Epidermal melanocyte (primary cell): ENCODE measurements at regions not wholly inside any gene's neighbourhood (a gene's known extent, or its start where the extent isn't known, plus 50 kb on each side); places are given as distances from the start of the nearest gene placed in this dataset.

ENCODE experiments used
- DNase-seq: peaks from one replicate; pipeline ENCODE4 v3.0.0; 2011; ENCODE audit warnings: low spot score; ENCODE audit not compliant: insufficient read length

DNA sequence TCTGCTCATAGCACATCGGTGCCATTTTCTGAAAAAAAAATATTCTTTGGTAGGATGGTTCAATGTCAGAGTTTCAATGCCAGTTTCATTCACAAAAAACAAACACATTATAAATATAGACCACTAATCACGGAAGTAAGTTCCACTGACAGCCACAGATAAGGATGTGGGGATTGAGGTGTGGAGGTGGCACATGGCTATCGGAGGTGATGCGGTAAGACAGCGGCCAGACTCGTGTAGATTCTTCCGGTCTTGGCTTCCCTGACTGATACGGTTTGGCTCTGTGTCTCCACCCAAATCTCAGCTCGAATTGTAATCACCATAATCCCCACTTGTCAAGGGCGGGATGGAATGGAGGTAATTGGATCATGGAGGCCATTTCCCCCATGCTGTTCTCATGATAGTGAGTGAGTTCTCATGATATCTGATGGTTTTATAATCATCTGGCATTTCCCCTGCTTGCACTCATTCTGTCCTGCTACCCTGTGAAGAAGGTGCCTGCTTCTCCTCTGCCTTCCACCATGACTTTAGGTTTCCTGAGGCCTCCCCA is 693.4 kb downstream of the VRK1 start:
- DNase-seq: no peak

DNA sequence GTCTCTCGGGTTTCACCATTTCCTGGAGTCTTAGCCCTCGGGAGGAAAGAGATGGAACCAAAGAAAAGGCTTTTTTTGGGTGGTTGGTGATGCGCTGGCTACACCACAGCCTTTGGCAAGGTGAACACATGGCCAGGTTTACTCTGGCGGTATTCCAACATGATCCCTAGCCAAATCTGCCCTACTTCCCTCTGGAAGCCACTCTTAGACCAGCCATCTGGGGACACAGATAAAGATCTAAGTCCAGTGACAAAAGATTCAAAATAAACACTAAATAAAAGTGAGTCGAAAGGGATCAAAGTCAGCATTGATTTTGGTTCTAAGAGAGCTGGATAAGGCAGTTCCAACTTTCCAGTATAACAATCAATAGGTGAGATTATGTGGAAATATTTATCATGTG is 694.5 kb downstream of the VRK1 start:
- DNase-seq: no peak

DNA sequence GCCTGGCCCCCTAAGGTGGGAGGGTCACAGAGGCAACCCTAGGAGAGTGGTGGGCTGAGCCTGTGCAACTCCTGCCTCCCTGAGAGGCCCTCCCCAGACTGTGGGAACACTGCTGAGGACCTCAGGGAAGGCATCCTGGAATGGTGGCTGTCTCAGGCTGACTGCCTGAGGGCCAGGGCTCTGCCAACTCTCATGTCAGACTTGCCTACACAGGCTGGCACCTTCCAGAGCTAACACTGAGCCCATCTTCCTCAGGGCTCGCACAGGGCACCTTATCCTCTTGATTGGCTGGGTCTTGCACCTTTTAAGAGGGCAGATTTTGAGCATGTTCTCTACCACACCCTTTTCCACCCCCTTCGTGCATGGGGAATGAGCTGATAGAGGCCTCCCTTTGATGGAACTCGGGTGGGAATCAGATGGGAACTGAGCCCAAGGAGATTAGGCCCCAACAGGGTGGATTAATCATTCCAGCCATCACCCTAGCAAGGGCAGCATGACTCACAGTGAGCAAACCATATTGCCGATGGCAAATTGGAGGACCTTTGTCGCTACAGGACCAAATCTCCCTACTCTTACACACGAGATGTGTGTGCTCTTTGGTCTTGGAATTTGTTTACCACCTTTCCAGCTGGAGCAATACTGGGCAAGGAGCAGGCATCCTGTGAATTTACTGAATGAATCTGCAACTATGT is 702.8 kb downstream of the VRK1 start:
- DNase-seq: no peak

DNA sequence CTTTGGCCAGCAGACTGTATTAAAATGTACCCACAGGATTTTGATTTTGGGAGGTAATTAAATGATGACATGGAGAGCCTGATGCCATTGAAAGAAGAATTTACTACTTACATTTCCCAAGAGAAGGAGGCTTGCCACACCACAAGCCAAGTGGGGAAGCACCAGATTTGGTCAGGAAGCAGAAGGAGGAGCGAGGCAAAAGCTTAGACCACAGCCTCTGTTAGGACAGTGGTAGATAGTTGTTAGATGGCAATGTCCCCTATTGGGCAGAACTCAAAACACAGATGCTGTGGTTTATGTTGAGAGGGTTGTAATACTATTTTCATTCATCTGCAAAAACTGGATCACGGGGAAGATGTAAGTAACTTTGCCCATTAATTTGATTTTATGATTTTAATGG is 709.4 kb downstream of the VRK1 start:
- no peak for DNase-seq

DNA sequence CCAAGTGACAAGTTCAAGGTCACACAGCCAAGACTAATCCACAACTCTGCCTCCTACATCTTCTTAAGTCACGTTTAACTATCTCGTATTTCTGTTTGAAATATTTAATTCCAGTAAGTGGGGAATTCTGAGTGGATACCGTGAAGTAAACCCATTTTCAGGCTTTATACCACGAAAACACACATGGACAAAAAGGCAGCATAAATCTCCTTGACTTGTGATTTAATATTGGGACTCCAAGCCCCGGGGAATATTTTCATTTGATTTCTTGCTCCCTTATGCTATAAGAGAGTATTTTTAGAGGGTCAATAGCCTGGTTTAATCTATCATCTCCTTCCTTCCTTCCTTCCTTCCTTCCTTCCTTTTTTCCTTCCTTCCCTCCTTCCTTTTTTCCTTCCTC is 716.7 kb downstream of the VRK1 start:
- DNase-seq: no peak

DNA sequence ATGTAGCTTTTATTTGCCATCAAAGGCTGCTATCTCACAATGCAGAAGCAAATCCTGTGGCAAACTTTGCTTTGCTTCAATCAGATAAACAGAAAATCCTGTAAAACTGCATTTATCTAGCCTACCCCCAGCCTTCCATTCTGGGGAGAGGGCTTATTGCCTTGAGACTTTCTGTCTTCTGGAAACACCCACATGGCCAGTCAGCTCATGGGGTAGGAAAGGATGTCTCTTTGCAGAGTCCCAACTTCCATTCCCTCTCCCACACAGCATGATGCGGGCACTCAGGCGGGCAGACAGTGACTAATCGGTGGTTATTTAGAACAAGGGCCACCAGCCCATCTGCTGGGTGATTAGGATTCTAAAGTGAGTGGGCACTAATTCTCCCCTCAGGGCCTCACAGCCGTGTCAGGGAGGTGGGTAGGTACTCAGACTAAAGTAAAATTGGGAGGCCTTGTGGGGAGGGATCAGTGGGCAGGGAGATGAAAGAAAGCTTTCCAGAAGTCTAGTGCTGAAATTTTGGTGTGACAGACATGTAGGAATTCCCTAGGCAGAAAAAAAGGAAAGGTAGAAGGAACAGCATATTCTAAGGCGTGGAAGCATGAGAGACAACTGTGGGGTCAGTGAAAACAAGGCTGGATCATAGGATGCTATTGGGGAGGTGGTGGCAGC is 720.5 kb downstream of the VRK1 start:
- DNase-seq: no peak

DNA sequence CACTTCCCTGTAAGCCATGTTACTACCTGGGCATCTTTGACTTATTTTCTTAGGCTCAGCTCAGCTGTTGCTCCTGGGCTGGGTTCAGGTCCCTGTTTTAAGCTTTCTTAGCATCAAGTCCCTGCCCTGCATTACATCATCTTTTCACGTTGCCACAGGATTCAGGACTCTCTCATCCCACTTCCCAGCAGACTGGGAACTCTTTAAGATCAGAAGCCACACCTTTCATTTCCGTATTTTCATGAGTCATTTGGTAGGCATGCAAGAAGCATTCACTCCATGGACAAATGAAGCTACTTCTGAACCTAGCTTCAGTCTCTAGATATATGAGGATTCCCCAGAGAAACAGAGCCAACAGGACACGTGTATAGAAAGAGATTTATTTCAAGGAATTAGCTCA is 726.8 kb downstream of the VRK1 start:
- no peak for DNase-seq

DNA sequence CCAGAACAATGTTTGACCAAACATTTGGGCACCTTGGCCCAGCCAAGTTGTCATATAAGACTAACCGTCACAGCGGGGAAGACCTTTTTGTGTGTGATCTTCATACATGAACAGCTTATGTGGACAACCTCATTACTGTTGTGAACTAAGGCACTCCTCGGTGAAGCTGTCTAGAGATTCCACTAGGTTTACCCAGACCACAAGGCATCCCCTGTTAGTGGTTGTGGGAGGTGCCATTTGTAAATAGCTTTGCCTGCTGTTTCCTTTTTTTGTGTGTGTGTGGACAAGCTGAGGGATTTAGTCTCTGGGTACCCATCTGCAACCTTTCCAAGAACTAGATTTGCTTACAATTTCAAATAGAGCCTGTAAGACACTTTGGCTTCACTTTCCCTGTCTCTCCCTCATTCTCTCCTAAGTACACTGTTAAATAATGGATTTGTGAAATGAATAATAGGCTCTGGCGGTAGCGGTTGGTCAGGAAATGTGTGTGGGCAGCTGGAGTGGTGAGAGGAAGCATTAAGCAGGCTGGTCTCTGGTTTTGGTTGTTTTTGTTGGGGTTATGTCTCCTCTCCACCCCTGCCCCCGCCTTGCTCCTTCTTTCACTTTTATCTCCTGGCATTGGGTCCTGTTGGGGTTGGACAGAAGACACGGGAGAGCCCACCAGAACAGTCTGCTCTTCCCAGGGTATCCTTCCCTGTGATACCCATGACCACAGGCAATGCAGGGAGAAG is 727.6 kb downstream of the VRK1 start:
- DNase-seq: no peak

DNA sequence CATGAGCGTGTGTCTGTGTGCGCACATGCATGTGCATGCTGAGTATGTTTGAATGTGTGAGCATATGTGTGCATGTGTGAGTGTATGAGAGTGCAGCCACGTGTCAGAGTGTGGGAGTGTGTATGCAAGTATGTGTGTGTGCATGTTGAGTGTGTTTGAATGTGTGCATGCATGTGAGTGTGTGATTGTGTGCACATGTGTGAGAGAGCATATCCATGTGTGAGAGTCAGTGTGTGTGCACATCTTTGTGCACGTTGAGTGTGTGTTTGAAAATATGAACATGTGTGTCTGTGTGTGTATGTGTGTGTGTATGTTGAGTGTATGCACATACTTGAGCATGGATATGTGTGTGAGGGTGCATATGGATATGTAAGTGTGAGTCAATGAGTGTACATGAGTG is 730.8 kb downstream of the VRK1 start:
- no peak for DNase-seq

DNA sequence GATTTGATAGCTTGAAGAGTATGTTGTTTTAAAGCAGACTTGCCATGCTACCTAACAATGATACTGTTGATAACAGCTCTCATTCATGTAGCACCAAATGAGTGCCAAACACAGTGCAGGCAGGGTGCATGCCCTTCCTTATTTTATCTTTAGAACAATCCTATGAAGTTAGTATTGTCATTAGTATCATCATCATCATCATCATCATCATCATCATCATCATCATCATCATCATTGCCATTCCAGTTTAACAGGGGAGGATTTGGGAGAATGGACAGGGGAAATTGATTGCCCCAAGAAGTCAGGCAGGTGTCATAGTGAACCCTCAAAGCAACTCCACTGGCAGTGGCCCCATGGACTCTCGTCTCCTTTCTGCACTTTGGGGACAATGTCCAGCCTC is 734.9 kb downstream of the VRK1 start:
- DNase-seq: no peak

DNA sequence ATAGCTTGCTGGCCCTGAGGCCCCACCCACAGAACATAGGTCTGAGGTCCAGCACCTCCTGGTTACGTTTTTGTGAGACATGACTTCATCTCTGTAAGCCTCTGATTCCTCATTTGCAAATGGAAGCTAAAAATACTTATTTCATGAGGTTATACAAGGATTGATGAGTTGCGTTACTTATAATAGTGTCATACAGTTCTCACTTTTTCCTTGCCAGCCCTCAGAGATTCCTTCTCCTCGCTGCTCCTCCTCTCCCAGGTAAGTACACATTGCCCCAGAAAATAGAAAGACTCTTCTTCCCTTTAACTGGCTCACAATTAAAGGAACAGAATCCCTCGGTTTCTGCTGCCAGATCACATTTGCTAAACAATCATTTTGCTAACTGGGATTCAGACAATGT is 739.2 kb downstream of the VRK1 start:
- DNase-seq: no peak

DNA sequence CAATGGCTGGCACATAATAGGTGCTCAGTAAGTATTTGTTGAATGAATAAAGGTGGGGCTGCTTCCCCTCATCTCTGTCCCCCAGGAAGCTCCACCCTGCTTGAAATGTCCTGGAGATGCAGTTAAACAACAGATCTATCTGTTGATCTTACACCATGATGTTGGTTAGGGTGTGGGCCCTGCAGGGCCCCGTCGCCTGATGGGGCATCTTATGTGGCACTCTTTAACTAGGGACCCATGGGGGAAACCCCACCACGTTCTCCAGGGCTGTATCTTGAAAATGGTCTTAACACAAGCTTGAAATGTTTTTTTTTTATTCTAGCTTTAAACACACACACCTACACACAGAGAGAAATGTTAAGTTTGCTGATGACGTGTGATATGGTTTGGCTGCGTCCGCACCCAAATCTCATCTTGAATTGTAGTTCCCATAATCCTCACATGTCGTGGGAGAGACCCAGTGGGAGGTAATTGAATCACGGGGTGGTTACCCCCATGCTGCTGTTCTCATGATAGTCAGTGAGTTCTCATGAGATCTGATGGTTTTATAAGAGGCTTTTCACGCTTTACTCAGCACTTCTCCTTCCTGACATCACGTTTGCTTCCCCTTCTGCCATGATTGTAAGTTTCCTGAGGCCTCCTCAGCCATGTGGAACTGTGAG is 741.7 kb downstream of the VRK1 start:
- no peak for DNase-seq

DNA sequence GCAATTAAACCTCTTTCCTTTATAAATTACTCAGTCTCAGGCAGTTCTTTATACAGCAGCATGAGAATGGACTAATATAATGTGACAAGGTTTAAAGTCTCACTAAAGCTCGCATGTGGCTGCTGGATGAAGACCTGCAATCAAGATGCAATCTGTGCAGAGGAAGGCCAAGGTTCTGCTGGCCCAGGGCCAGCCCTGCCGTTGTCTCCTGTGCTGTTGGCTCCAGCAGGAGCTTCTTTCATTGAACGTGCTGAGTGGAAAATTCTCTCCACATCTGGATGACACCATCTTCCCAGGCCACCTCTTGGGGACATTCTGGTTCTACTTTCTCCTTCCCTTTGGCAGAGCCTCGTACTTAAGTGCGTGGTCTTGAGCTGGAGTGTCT is 742.2 kb downstream of the VRK1 start:
- DNase-seq: no peak

DNA sequence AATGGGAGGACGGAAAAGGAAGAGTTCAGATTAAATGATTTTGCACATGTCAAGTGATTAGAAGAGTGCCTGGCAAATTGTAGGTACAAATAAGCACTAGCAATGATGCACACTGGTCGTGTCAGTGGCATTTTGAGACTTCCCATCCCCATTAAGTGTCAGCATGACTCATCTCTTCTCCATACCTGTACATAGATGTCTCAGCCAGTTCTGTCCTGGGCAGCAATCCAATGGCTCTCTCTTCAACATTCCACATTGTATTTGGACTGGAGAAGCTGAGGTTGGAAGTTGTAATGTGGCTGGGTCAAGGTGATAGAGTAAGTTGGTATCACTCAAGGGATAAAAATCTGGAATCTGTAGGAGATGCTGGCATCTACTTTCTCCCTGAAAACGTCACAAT is 742.7 kb downstream of the VRK1 start:
- DNase-seq: no peak

DNA sequence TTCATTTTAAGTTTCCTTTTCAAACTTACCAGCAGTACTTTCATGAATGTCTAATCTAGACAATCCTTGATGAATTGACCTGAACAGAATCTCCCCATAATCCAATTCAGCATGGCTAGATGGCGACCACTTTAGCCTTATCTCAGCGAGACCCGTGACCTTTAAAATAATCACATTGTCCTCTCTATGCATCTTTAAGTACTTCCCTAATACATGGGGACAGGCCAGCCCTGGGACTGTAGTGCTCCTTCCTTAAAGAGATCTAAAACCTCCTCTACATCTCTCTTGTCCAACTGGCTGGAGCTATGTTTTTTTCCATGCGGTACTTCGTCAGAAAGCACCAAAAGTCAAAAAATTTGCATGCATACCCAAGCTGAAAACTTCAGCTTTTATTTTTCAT is 746.0 kb downstream of the VRK1 start:
- no peak for DNase-seq

DNA sequence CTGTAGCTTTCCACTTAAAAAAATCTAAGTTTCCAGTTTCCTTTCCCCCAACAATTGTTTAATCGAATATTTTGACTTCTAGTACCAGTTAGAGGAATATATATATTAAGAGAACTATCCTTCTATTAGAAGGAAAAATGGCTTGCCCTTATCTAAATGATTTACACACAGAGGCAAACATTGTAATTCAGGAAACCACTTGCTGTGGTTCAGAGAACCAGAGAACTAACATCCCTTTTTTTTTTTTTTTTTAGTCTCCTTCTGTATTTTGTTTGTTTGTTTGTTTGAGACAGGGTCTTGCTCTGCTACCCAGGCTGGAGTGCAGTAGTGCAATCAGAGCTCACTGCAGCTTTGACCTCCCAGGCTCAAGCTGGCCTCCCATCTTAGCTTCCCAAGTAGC is 746.6 kb downstream of the VRK1 start:
- no peak for DNase-seq

DNA sequence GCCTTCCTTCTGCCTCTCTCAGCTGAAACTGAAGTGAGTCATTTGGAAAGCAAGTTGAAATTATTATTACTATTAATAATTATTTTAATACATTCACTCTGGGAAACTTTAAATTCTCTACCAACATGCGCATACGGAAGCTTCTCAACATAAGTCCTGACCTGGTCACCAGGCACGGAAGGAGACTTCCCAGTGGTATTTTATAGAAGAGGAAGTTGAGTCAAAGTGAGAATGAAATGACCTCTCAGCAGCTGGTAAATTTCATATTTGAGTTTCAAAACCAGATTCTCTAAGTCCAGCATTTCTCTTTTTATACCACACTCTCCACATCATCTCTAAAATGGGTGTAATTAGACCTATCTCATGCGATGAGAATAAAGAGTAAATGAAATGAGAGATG is 747.4 kb downstream of the VRK1 start:
- no peak for DNase-seq

DNA sequence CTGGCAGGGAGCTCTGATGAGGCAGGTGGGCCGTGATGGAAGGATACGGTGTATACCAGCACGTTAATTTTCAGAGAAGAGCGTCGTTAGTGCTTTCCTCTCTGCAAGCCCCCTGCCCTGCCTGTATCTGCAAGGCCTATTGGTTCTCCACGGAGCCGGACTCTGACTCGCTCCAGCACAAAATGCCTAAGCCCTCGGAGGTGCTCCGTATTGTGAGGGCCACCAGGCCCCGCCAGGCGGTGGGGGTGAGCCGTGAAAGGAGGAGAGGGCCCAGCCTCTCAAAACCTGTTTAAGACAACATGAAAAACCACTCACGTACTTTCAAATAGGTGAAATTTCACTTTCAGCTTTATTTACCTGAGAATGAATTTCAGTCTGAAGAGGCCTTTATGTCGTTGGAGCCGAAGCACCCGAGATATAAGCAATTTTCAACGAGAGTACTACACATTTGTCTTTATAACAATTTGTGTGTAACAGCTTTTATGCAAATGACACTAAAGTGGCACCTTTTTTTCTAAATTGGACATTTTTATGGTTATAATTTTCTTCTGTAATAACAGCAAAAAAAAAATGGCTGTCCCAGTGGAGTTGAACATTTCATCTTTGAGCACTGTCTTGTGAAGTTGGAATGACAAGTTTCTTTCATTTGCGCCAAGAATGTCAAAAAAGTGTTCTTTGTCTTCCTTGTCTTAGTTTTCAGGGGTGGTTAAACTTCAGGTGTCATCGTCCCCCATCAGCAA is 749.5 kb downstream of the VRK1 start:
- DNase-seq: no peak

DNA sequence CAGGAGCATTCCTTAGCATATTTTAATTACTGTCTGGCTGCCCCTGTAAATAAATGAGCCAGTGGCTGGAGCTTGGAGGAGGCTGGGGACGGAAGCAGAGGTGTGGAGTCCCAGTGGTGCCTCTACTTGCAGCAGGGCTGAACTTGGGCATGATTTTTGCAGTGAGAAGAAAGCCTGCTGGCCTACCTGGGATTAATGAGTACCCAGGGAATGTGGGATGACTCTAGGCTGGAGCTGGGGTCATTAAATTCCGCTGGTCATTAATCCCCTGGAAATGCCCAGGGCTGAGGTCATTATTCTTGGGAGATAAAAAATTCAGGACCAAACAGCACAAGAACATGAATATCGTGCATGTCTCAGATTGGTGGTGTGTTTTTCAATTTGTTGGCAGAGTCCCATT is 753.3 kb downstream of the VRK1 start:
- no peak for DNase-seq

DNA sequence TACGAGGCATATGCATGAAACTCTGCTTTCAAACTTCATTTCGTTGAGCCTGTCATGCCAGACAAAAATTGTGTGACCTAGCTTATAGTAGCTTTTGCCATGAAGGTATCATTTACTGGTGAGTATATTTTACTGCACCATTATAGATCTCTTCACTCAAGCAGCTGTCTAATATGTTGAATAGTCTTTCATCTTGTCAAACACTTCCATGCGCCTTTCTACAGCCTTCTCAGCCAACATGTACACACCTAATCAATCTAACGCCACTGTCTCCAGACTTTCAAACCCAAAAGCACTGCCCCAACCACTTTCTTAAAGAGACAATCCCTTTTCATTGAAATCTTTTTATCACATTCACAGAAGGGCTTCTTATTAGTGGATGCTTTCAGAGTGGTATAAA is 757.4 kb downstream of the VRK1 start:
- no peak for DNase-seq

DNA sequence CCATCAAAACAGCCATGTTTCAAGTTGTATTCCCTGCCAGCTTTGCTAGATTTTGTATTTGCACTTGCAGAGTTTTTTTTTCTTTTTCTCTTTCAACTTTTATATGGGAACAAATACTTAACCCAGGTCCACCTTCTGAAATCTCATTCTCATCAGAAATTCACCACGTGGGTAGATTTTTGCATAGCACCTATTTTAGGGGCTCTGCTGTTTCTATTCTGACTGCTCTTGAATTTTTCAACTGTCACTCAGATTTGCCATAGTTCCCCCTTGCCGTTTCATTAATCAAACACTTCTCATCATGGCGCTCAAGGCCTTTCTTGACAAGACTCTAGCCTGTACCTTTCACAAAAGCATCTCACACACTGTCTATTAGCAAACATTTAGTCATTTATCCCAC is 767.2 kb downstream of the VRK1 start:
- DNase-seq: no peak
